ENCODE measurements at regions not wholly inside any gene's neighbourhood (a gene's known extent, or its start where the extent isn't known, plus 50 kb on each side); places are given as distances from the start of the nearest gene placed in this dataset.
A peak's percentile ranks its signal among the peaks of the same experiment; 100 is the strongest.

DNA sequence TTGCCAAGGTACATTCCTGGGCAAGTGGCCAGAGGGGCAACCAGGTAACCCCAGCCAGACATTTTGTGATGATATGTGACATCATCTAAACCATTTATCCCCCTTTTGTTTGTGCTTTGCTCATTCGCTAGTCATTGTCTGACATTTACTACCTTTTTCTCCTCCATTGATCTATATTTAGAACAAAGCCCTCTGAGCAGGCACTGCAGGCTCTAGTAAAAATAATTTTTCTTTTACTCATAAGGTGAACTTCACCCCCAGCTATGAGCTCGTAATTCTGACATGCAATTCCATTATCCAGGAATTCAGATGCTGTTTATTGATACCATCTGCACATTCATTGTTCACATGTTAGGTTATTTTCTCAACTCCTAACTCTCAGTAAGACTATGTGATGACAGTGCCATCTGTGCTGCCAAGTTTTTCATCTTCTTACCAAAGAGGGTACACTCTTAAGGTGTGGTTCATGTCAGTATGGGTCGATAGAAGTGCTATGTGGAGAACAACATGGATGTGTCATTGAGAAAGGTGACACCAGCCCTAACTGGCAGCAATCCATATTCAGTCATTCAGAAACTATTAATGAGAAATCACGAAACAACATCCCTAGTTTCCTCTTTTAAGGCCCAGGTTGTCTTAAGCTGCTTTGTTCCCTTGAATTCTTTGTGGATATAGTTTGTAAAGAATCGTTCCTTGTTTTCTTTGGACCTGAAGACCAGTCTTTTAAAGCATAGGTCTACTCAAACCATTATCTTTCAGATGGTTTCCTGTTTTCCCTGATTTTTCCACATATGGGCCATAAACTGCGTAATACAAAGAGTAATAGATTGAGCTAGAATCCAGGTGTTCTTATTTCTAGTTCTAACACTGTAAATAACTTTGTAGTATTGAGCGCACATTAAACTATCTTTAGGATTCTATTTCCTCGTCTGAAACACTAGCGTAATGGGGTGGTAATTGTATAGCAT, 978.1 kb upstream of the CDH2 start:
- TF ChIP-seq, protein P1, sequence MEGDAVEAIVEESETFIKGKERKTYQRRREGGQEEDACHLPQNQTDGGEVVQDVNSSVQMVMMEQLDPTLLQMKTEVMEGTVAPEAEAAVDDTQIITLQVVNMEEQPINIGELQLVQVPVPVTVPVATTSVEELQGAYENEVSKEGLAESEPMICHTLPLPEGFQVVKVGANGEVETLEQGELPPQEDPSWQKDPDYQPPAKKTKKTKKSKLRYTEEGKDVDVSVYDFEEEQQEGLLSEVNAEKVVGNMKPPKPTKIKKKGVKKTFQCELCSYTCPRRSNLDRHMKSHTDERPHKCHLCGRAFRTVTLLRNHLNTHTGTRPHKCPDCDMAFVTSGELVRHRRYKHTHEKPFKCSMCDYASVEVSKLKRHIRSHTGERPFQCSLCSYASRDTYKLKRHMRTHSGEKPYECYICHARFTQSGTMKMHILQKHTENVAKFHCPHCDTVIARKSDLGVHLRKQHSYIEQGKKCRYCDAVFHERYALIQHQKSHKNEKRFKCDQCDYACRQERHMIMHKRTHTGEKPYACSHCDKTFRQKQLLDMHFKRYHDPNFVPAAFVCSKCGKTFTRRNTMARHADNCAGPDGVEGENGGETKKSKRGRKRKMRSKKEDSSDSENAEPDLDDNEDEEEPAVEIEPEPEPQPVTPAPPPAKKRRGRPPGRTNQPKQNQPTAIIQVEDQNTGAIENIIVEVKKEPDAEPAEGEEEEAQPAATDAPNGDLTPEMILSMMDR (IDR thresholded peaks at IDR 0.05; ENCODE audit: insufficient read depth, low read length): no peak
- H3K4me3 ChIP-seq (ENCODE audit: low read depth, low read length): no peak overlapping the region
- peak; percentile 89 for DNase-seq (ENCODE audit: low read depth)

DNA sequence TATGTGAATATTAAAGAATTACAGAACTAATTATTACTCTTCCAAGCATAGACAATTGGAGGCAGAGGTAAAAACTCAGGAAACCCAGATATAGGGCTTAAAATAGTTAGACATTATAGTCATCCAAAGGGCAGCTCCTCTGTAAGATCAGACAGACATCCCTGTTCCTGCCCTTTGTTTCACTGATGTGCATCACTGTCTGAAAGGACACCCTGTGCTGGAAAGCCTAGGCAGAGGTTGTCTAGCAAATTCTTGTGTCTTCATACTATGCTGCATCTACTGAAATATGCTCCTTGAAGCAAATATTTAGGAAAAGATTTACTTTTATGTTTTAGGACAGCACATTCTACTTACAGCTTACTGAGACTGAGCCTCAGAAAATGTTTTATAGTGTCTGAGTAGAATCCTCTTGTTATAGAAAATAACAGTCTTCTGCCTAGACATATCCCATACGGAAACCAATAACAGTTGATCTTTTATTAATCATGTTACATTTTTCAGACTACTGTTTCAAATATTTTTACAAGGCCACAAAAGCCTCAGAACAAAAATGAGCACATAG, 977.3 kb upstream of the CDH2 start:
- DNase-seq (ENCODE audit: low read depth): peak; percentile 35
- H3K4me3 ChIP-seq (ENCODE audit: low read depth, low read length): no peak overlapping the region

DNA sequence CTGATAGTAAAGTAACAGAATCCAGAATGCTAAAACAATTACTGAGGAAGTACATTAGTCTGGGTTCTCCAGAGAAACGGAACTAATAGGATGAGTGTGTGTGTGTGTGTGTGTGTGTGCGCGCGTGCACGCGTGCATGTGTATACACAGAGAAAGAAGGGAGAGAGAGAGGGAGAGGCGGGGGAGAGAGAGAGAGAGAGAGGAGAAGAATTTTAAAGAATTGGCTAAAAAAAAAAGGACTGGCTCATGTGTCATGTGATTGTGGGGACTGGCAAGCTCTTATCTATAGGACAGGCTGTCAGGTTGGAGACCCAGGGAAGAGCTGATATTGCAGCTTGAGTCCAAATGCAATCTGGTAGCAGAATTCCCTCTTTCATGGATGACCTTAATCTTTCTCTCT, 976.2 kb upstream of the CDH2 start:
- TF ChIP-seq, protein P1 (IDR thresholded peaks at IDR 0.05; ENCODE audit: insufficient read depth, low read length): no peak
- H3K4me3 ChIP-seq (ENCODE audit: low read depth, low read length): no peak overlapping the region
- no peak for DNase-seq (ENCODE audit: low read depth)

More for the DNA sequence above, 977.3 kb upstream of the CDH2 start:
- TF ChIP-seq, protein P1 (IDR thresholded peaks at IDR 0.05; ENCODE audit: insufficient read depth, low read length): no peak

DNA sequence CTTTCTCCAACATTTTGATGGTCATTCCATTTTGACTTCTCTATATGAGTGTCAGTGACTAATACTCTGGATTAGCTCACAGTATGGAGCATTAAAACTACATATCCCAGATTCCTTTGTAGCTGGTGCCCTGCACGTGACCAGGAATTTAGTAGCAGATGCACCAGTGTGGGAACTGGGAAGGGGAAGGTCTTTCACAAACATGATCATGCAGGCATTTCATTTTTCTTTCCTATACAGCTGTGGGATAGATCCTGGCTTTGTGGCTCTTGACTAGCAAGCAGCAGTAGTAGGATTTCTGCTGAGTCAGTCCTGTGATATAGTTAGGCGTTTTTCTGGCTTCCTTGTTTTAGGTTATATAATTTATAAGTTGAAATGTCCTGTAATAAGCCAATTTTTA, 971.0 kb upstream of the CDH2 start:
- peak; percentile 77 for DNase-seq (ENCODE audit: low read depth)
- TF ChIP-seq, protein P1 (IDR thresholded peaks at IDR 0.05; ENCODE audit: insufficient read depth, low read length): no peak

DNA sequence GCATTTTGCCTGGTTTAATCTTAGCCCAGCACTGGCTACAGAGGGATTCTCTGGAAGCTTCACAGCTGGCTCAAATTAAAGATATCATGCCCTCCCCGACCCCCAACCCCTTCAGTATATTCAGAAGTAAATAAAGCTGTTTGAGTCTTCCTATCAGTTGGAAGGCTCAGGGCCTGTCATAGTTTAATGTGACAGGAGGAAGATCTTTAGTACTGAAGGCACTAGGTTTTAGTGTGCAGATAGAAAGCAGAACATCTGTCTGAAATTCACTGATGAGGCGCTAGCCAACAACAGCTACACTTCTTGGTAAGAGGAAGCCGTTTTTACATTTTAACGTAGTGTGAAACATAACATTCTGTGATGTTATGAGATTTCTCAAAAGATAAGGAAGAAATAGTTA, 969.1 kb upstream of the CDH2 start:
- no peak for DNase-seq (ENCODE audit: low read depth)
- H3K4me3 ChIP-seq (ENCODE audit: low read depth, low read length): no peak overlapping the region
- TF ChIP-seq, protein P1 (IDR thresholded peaks at IDR 0.05; ENCODE audit: insufficient read depth, low read length): no peak

More for the DNA sequence above, 971.0 kb upstream of the CDH2 start:
- no peak overlapping the region for H3K4me3 ChIP-seq (ENCODE audit: low read depth, low read length)

DNA sequence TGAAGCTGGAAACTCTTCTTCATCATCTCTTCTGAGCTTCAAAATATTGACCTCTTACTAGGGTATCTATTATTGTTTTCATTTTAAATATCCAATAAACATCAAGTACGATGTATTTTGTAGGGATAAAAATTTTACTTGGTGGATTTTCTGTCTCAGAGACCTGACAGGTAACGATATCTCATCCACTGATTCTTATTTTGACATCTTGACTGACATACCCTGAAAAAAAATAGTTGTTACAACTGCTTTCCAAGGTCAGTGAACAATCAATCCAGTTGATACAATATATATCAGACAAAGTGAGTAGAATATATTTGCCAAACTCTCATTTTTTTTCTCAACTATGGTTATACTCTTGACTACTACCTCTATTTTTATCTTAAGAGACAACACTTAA, 963.7 kb upstream of the CDH2 start:
- TF ChIP-seq, protein P1 (IDR thresholded peaks at IDR 0.05; ENCODE audit: insufficient read depth, low read length): no peak
- no peak overlapping the region for H3K4me3 ChIP-seq (ENCODE audit: low read depth, low read length)
- no peak for DNase-seq (ENCODE audit: low read depth)
